AG09319 (cell line): ENCODE measurements at regions not wholly inside any gene's neighbourhood (a gene's known extent, or its start where the extent isn't known, plus 50 kb on each side); places are given as distances from the start of the nearest gene placed in this dataset.
"Not testable (repeated sequence)": the region's sequence is repeated elsewhere in the genome, so short reads cannot be mapped to it uniquely, and the experiment has no call there.

ENCODE experiments used
- DNase-seq: peaks from one replicate; pipeline ENCODE4 v3.0.0-alpha.2; 2010; ENCODE audit warnings: low read depth; ENCODE audit errors: extremely low read depth
- TF ChIP-seq, protein P1 (sequence below): IDR thresholded peaks from 2 replicates; pipeline ENCODE4 v1.5.1; 2011; ENCODE audit warnings: low read depth, mild to moderate bottlenecking, inconsistent platforms, low read length, moderate library complexity

DNA sequence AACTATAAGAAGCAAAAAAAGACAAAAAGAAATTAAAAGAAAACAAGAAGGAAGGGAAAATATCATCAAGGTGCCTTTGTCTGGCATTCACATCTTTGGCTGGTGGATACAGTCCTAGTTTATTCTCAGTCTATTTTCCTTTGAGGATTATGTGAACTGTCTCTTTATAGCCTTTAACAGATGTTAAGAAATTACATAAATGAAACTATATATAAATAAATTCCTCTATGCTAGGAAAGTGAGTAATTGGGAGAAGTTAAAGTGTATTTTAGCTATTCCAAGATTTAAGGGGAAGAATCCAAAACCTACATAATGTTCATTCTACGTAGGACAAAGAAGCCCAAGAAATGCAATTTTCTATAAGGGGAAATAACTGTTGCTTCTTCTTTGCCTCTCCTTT lies 316.3 kb downstream of the ADAMTS20 start:
- DNase-seq = no peak
- TF ChIP-seq, protein P1, sequence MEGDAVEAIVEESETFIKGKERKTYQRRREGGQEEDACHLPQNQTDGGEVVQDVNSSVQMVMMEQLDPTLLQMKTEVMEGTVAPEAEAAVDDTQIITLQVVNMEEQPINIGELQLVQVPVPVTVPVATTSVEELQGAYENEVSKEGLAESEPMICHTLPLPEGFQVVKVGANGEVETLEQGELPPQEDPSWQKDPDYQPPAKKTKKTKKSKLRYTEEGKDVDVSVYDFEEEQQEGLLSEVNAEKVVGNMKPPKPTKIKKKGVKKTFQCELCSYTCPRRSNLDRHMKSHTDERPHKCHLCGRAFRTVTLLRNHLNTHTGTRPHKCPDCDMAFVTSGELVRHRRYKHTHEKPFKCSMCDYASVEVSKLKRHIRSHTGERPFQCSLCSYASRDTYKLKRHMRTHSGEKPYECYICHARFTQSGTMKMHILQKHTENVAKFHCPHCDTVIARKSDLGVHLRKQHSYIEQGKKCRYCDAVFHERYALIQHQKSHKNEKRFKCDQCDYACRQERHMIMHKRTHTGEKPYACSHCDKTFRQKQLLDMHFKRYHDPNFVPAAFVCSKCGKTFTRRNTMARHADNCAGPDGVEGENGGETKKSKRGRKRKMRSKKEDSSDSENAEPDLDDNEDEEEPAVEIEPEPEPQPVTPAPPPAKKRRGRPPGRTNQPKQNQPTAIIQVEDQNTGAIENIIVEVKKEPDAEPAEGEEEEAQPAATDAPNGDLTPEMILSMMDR = no peak

DNA sequence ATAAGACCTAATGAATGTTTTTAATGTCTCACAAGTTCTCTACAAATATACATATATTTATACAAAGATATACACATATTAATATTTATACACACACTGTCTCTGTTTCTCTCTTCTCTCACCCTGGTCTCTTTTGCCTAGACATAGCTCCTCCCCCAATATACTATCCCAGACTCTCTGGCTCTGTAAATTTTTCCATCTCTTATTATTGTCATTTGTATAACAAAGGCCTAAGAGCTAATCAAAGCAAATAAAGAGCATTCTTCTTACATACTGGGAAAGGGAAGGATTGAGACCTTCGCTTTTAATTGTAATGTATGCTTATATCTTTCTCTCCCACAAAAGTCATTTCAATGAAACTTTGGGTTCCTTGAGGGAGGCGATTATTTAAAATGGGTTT lies 318.1 kb downstream of the ADAMTS20 start:
- no peak for DNase-seq
- TF ChIP-seq, protein P1 = no peak

DNA sequence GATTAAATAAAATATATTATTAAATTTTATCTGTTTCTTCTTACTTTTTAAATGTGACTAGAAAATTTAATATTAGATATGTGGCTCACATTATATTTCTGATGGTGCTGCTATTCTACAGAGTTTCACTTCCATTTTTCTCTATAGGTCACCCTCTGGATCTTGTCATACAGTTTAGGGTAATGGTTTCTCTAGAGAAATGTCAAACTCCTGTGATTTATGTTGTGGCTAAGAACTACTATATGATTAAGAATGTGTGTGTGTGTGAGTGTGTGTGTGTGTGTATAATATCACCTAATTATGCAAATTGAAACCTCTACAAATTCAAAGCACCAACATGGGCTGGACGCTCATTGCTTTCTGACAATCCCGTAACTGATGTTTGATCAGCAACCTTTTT lies 325.9 kb downstream of the ADAMTS20 start:
- DNase-seq = no peak
- TF ChIP-seq, protein P1 = no peak

DNA sequence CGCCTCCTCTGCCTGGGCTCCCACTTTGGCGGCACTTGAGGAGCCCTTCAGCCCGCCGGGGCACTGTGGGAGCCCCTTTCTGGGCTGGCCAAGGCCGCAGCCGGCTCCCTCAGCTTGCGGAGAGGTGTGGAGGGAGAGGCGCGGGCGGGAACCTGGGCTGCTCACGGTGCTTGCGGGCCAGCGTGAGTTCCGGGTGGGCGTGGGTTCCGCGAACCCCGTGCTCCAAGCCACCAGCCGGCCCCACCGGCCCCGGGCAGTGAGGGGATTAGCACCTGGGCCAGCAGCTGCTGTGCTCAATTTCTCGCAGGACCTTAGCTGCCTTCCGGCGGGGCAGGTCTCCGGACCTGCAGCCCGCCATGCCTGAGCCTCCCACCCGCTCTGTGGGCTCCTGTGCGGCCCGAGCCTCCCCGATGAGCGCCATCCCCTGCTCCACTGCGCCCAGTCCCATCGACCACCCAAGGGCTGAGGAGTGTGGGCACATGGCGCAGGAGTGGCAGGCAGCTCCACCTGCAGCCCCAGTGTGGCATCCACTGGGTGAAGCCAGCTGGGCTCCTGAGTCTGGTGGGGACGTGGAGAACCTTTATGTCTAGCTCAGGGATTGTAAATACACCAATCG lies 327.7 kb downstream of the ADAMTS20 start:
- not testable (repeated sequence) for DNase-seq

DNA sequence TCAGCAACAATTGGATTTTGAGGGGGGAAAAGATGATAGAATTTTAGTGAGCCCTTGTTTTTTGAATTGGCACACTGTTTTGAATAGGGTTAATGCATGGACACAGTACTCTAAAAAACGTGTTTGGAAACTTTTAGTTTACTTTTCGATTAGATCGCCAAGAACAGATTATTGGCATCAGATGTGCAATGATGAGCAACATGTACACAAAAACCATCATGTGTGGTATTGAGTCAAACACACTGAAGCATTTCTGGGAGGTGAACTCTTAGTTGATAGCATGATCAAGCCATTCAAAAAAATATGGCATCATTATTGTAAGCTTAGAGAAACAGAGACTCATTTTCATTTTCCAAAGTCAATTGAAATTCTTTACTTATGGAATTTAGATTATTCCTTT lies 329.2 kb downstream of the ADAMTS20 start:
- no peak for DNase-seq
- TF ChIP-seq, protein P1 = no peak

DNA sequence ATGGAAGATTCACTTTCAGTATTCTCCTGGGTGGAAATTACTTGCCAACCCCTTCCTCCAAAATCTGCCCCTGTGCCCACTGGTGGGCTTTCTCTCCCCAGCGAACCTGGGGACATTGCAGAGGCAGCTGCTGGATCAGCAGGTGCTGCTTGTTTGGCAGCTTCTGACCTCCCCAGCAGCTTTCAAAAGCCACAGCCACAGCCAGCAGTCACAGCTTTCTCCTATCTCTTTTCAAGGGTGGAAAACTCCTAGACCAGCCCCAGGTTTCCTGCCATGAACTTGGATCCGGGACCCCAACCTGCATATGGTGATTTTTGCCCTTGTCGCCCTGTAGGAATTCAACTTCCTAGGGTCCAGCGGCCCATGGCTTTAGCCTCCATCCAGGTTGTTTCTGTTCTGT lies 330.8 kb downstream of the ADAMTS20 start:
- TF ChIP-seq, protein P1 = no peak
- DNase-seq = no peak

DNA sequence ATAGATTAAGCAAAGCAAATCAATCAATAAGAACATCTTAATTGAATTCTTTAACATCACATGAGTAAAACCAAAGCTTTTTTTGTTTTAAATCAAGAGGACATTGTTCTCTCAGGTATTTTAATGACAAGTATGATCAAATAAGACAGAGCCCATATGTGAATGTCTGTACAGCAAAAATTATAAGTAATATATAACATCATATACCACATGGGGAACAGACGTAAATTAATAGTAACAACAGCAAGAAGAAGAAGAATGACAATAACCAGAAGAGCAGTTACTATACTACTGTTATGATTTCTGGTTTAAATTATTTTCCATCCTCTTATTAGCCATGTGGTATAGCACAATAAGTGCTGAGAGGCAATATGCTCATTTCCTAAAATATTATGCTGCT lies 335.5 kb downstream of the ADAMTS20 start:
- TF ChIP-seq, protein P1 = no peak
- no peak for DNase-seq

DNA sequence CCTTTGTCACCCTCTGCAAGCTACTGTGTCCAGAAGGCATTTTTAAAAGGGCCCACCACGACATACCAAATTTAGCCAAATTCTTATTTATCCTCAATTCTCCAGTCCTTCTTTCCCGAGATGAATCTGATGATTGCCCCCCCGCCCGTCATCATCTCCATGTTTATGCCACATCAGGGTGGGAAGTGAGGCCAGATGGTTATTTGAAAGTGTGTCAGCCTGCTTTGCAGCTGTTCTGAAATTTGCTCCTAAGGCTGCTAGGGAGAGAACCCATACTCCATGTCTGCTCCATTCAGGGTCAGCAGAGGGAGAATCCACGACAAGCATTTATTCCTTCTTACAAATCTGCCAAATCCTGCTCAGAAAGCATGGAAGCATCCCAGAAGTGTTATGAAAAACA lies 337.8 kb downstream of the ADAMTS20 start:
- TF ChIP-seq, protein P1 = no peak
- DNase-seq = no peak
